GM10248 (cell line): ENCODE measurements at regions not wholly inside any gene's neighbourhood (a gene's known extent, or its start where the extent isn't known, plus 50 kb on each side); places are given as distances from the start of the nearest gene placed in this dataset.

ENCODE experiments used
- CTCF ChIA-PET: fragments of 300-600 bp; sonication (Branson Sonifier 250); formaldehyde crosslinking; extraction: SDS; loops from one replicate; lab custom pipeline; 2021; ENCODE audit warnings: antibody characterized with exemption; lab: Yijun Ruan, JAX
- POLR2A ChIA-PET: fragments of 350-650 bp; sonication (Branson Sonifier 250); formaldehyde crosslinking; extraction: SDS; loops from one replicate; lab custom pipeline; 2020; ENCODE audit warnings: antibody characterized with exemption; lab: Yijun Ruan, JAX
- DNase-seq: peaks from one replicate; pipeline ENCODE4 v3.0.0; 2012; ENCODE audit errors: extremely low spot score
- CTCF ChIP-seq: IDR thresholded peaks from 2 replicates; pipeline ENCODE4 v1.5.1; 2012; ENCODE audit warnings: mild to moderate bottlenecking, low read depth; ENCODE audit errors: extremely low read depth, missing control alignments, control extremely low read depth

- POLR2A ChIA-PET: no interaction called here
- CTCF ChIA-PET: interaction anchor here (1.0 to 6.1 kb wide), 3 partner anchors 11 to 95 kb away, joined by 5 to 47 read pairs (median 6); no protein-coding TSS in a partner anchor
- no peak for DNase-seq
- TF ChIP-seq CTCF: no peak
These were observed 72.6 kb downstream of the ISX start for GRCh38 chr22:35138521-35138920.

- ChIA-PET POLR2A (interaction anchor here (0.7 kb wide), 1 partner anchor 167 kb away, joined by 10 read pairs; no protein-coding TSS in a partner anchor), CTCF (interaction anchor here (0.6 to 6.3 kb wide), 19 partner anchors 8 to 1218 kb away, joined by 3 to 47 read pairs (median 4); no protein-coding TSS in a partner anchor)
- TF ChIP-seq CTCF: peak; percentile 57
- DNase-seq: peak; percentile 63
These were observed 75.2 kb downstream of the ISX start for GRCh38 chr22:35140879-35141745.

- POLR2A ChIA-PET: interaction anchor here (0.6 kb wide), 1 partner anchor 161 kb away, joined by 6 read pairs; no protein-coding TSS in a partner anchor
- CTCF ChIA-PET: interaction anchor here (0.8 to 7.2 kb wide), 15 partner anchors 8 to 733 kb away, joined by 3 to 80 read pairs (median 10); no protein-coding TSS in a partner anchor
- no peak for DNase-seq
- TF ChIP-seq CTCF: no peak
These were observed 82.4 kb downstream of the ISX start for GRCh38 chr22:35148381-35148780.

- CTCF ChIA-PET: interaction anchor here (0.8 to 7.2 kb wide), 21 partner anchors 8 to 734 kb away, joined by 3 to 80 read pairs (median 5); no protein-coding TSS in a partner anchor
- no peak for DNase-seq
- no peak for TF ChIP-seq CTCF
- POLR2A ChIA-PET: interaction anchor here (0.6 kb wide), 1 partner anchor 160 kb away, joined by 6 read pairs; no protein-coding TSS in a partner anchor
These were observed 83.0 kb downstream of the ISX start for GRCh38 chr22:35148866-35149548.

GRCh38 chr22:35150183-35151107 is 84.5 kb downstream of the ISX start:
- peak; percentile 64 for DNase-seq
- peak; percentile 86 for TF ChIP-seq CTCF
- POLR2A ChIA-PET: no interaction called here
- CTCF ChIA-PET: interaction anchor here (0.6 to 7.2 kb wide), 58 partner anchors 10 to 1851 kb away, joined by 3 to 80 read pairs (median 4); no protein-coding TSS in a partner anchor
